H1 (cell line): ENCODE measurements at regions not wholly inside any gene's neighbourhood (a gene's known extent, or its start where the extent isn't known, plus 50 kb on each side); places are given as distances from the start of the nearest gene placed in this dataset.

Source experiments
- CTCF ChIA-PET: fragments of 300-600 bp; sonication (Branson Sonifier 250); formaldehyde crosslinking; loops from one replicate; lab custom pipeline; 2021; ENCODE audit not compliant: partially characterized antibody; lab: Charles Lee
- POLR2A ChIA-PET: fragments of 300-600 bp; sonication (Branson Sonifier 250); formaldehyde crosslinking; loops from one replicate; lab custom pipeline; 2021; ENCODE audit warnings: inconsistent platforms; ENCODE audit not compliant: partially characterized antibody; lab: Charles Lee
- DNase-seq, 2 experiments: peaks; one replicate each; pipeline versions ENCODE4 v3.0.0 to v3.0.0-alpha.2; 2010 to 2022; ENCODE audit warnings: low spot score in 2 of 2, low read depth in 1 of 2, mixed read lengths in 1 of 2
- FAIRE-seq: peaks from 2 replicates; lab custom pipeline; 2011; peaks lifted over from hg19 to GRCh38; lab: Jason Lieb, UNC
- H2AFZ ChIP-seq: 2 replicates; pipeline ENCODE4 v1.8.1; 2012; ENCODE audit warnings: low read length, inconsistent platforms
- H2AK5ac ChIP-seq: 2 replicates; pipeline ENCODE4 v1.6.1; 2013; ENCODE audit warnings: low read depth, low read length
- H2BK120ac ChIP-seq: replicated peaks from 2 replicates; pipeline ENCODE3; 2013; ENCODE audit warnings: low read depth, low read length, inconsistent platforms
- H2BK12ac ChIP-seq: 2 replicates; pipeline ENCODE4 v1.6.1; 2013; ENCODE audit warnings: low read depth, low read length
- H2BK15ac ChIP-seq: 2 replicates; pipeline ENCODE4 v1.6.1; 2013; ENCODE audit warnings: low read length
- H2BK20ac ChIP-seq: 2 replicates; pipeline ENCODE4 v1.6.1; 2013; ENCODE audit warnings: low read length
- H2BK5ac ChIP-seq: 2 replicates; pipeline ENCODE4 v1.6.1; 2013; ENCODE audit warnings: low read depth, low read length
- H3K14ac ChIP-seq: 2 replicates; pipeline ENCODE4 v1.6.1; 2013; ENCODE audit warnings: inconsistent platforms; ENCODE audit not compliant: insufficient read length
- H3K18ac ChIP-seq: 2 replicates; pipeline ENCODE4 v1.6.1; 2013; ENCODE audit warnings: low read length; ENCODE audit errors: extremely low read depth
- H3K23ac ChIP-seq: 2 replicates; pipeline ENCODE4 v1.6.1; 2013; ENCODE audit warnings: inconsistent platforms; ENCODE audit not compliant: insufficient read length
- H3K23me2 ChIP-seq: 2 replicates; pipeline ENCODE4 v1.6.1; 2013; ENCODE audit warnings: low read depth, low read length
- H3K27ac ChIP-seq: 2 replicates; pipeline ENCODE4 v1.6.1; 2011; ENCODE audit warnings: low read depth, low read length, inconsistent platforms
- H3K27me3 ChIP-seq, 4 experiments: replicated peaks in 1 of 4; 1 replicate in 1 of 4; 2 replicates in 3 of 4; pipeline versions ENCODE4 v1.6.1 to v1.8.1; 2011 to 2013; ENCODE audit warnings: low read length in 3 of 4, mild to moderate bottlenecking in 3 of 4, inconsistent platforms in 2 of 4, mixed read lengths in 2 of 4, moderate library complexity in 1 of 4; ENCODE audit not compliant: control insufficient read depth in 3 of 4, insufficient read depth in 3 of 4; ENCODE audit errors: extremely low read depth in 1 of 4
- H3K36me3 ChIP-seq, 4 experiments: 2 replicates each; pipeline versions ENCODE4 v1.6.1 to v1.8.1; 2011 to 2013; ENCODE audit warnings: mild to moderate bottlenecking in 4 of 4, low read length in 3 of 4, moderate library complexity in 2 of 4, control low read depth in 1 of 4, inconsistent platforms in 1 of 4; ENCODE audit not compliant: insufficient read depth in 4 of 4, control insufficient read depth in 2 of 4
- H3K4ac ChIP-seq: replicated peaks from 2 replicates; pipeline ENCODE3; 2013; ENCODE audit warnings: low read length, low read depth, mixed read lengths, inconsistent platforms; ENCODE audit not compliant: insufficient read length
- H3K4me1 ChIP-seq, 4 experiments: replicated peaks in 1 of 4; 1 replicate in 1 of 4; 2 replicates in 3 of 4; pipeline versions ENCODE4 v1.6.1 to v1.8.1; 2011 to 2013; ENCODE audit warnings: low read length in 3 of 4, inconsistent platforms in 2 of 4, mixed read lengths in 1 of 4; ENCODE audit not compliant: insufficient read depth in 4 of 4, control insufficient read depth in 3 of 4
- H3K4me2 ChIP-seq, 2 experiments: 2 replicates each; pipeline versions ENCODE4 v1.6.1 to v1.8.1; 2011 to 2013; ENCODE audit warnings: low read depth in 2 of 2, low read length in 2 of 2, control low read depth in 1 of 2, inconsistent platforms in 1 of 2, mild to moderate bottlenecking in 1 of 2; ENCODE audit not compliant: insufficient read depth in 1 of 2
- H3K4me3 ChIP-seq, 4 experiments: fragments of 200-600, 300-600 bp in 1 of 4; sonication (generic), shearing (Covaris generic), sonication (Bioruptor Twin) in 1 of 4; 2 replicates each; pipeline versions ENCODE4 v1.5.1 to v1.8.1; 2011 to 2016; ENCODE audit warnings: low read length in 4 of 4, low read depth in 3 of 4, control low read depth in 2 of 4, inconsistent platforms in 2 of 4, mild to moderate bottlenecking in 2 of 4, mixed read lengths in 1 of 4, moderate library complexity in 1 of 4; ENCODE audit not compliant: insufficient read depth in 2 of 4; ENCODE audit errors: extremely low read depth in 1 of 4
- H3K56ac ChIP-seq: replicated peaks from 2 replicates; pipeline ENCODE3; 2013; ENCODE audit warnings: low read depth, mild to moderate bottlenecking, mixed read lengths, low read length, inconsistent platforms; ENCODE audit not compliant: insufficient read length
- H3K79me1 ChIP-seq: 2 replicates; pipeline ENCODE4 v1.6.1; 2013; ENCODE audit warnings: low read depth, low read length, control low read depth
- H3K79me2 ChIP-seq, 2 experiments: 2 replicates each; pipeline versions ENCODE4 v1.6.1 to v1.8.1; 2012 to 2013; ENCODE audit warnings: low read length in 2 of 2, mild to moderate bottlenecking in 2 of 2, inconsistent platforms in 1 of 2; ENCODE audit not compliant: insufficient read depth in 2 of 2, control insufficient read depth in 1 of 2
- H3K9ac ChIP-seq, 4 experiments: replicated peaks in 1 of 4; 1 replicate in 1 of 4; 2 replicates in 3 of 4; pipeline versions ENCODE4 v1.6.1 to v1.8.1; 2011 to 2013; ENCODE audit warnings: low read depth in 3 of 4, low read length in 3 of 4, control low read depth in 2 of 4, mild to moderate bottlenecking in 2 of 4, moderate library complexity in 2 of 4, inconsistent platforms in 1 of 4; ENCODE audit errors: extremely low read depth in 1 of 4
- H3K9me3 ChIP-seq, 2 experiments: 2 replicates each; pipeline versions ENCODE4 v1.6.1 to v1.8.1; 2012 to 2013; ENCODE audit warnings: mild to moderate bottlenecking in 2 of 2, moderate library complexity in 2 of 2, control low read depth in 1 of 2, inconsistent platforms in 1 of 2, low read depth in 1 of 2, low read length in 1 of 2, mixed read lengths in 1 of 2; ENCODE audit not compliant: insufficient read depth in 2 of 2
- H4K20me1 ChIP-seq, 2 experiments: replicated peaks in 1 of 2; 2 replicates each; pipeline versions ENCODE3 to v1.8.1; 2011 to 2013; ENCODE audit warnings: inconsistent platforms in 2 of 2, low read length in 2 of 2, mild to moderate bottlenecking in 1 of 2; ENCODE audit not compliant: insufficient read depth in 2 of 2, control insufficient read depth in 1 of 2
- H4K5ac ChIP-seq: 2 replicates; pipeline ENCODE4 v1.6.1; 2013; ENCODE audit warnings: low read length, low read depth, mixed read lengths, inconsistent platforms; ENCODE audit not compliant: insufficient read length
- H4K8ac ChIP-seq: 2 replicates; pipeline ENCODE4 v1.8.0; 2013; ENCODE audit warnings: mild to moderate bottlenecking, moderate library complexity, low read length, inconsistent platforms; ENCODE audit not compliant: insufficient read depth; ENCODE audit errors: extremely low read depth
- H4K91ac ChIP-seq: replicated peaks from 2 replicates; pipeline ENCODE3; 2013; ENCODE audit warnings: low read length, mixed read lengths, inconsistent platforms; ENCODE audit not compliant: insufficient read length
- CBX5 ChIP-seq: fragments of 300-800, 300-1000 bp; sonication (generic); IDR thresholded peaks from 2 replicates; pipeline ENCODE4 v1.7.1; 2016; ENCODE audit warnings: antibody characterized with exemption, low read length, low read depth
- EP300 ChIP-seq, 2 experiments: IDR thresholded peaks; 1 replicate in 1 of 2; 2 replicates in 1 of 2; pipeline ENCODE4 v1.6.1; 2011 to 2012; ENCODE audit warnings: low read depth in 2 of 2, low read length in 2 of 2, mild to moderate bottlenecking in 2 of 2, borderline replicate concordance in 1 of 2, inconsistent platforms in 1 of 2, moderate library complexity in 1 of 2
- EZH2 ChIP-seq: fragments of 200-600 bp; sonication (generic); IDR thresholded peaks from 2 replicates; pipeline ENCODE4 v1.7.1; 2012; ENCODE audit warnings: low read depth, mild to moderate bottlenecking, moderate library complexity, low read length, inconsistent platforms; ENCODE audit not compliant: severe bottlenecking
- JUN ChIP-seq: IDR thresholded peaks from 2 replicates; pipeline ENCODE4 v1.6.1; 2011; ENCODE audit warnings: low read depth, mild to moderate bottlenecking, improper control_type of control experiment, low read length
- NANOG ChIP-seq: IDR thresholded peaks from 2 replicates; pipeline ENCODE4 v1.6.1; 2011; ENCODE audit warnings: low read length, low read depth, mild to moderate bottlenecking, inconsistent platforms; ENCODE audit not compliant: insufficient read depth, poor library complexity, severe bottlenecking
- RNF2 ChIP-seq: fragments of 200-900, 300-1000 bp; sonication (generic); IDR thresholded peaks from 2 replicates; pipeline ENCODE4 v1.7.1; 2016; ENCODE audit warnings: borderline replicate concordance, low read depth, mild to moderate bottlenecking, antibody characterized with exemption, low read length; ENCODE audit not compliant: poor library complexity, severe bottlenecking; ENCODE audit errors: missing control alignments
- SIRT6 ChIP-seq: IDR thresholded peaks from one replicate; pipeline ENCODE4 v1.7.1; 2012; ENCODE audit warnings: low read length, inconsistent platforms
- TCF12 ChIP-seq: IDR thresholded peaks from 2 replicates; pipeline ENCODE4 v1.6.1; 2011; ENCODE audit warnings: low read depth, mild to moderate bottlenecking, low read length
- YY1 ChIP-seq: IDR thresholded peaks from 2 replicates; pipeline ENCODE4 v1.6.1; 2011; ENCODE audit warnings: low read depth, mild to moderate bottlenecking, low read length
- ZNF274 ChIP-seq: IDR thresholded peaks from 2 replicates; pipeline ENCODE4 v1.7.0; 2012; ENCODE audit warnings: low read length, borderline replicate concordance; ENCODE audit errors: extremely low read depth
- WGBS, 2 experiments: shearing (Covaris generic) in 1 of 2; methylation state at CpG; one replicate each; pipeline versions ENCODE4 v1.1.6 to v1.1.7; 2013 to 2015; ENCODE audit warnings: low lambda C conversion rate in 2 of 2, mixed read lengths in 2 of 2, inconsistent platforms in 1 of 2, low coverage in 1 of 2, missing lambda C conversion rate in 1 of 2; ENCODE audit not compliant: insufficient replicate concordance in 2 of 2, insufficient coverage in 1 of 2, insufficient read length in 1 of 2; ENCODE audit errors: extremely low coverage in 1 of 2, missing lambda C conversion rate in 1 of 2; 5-methylcytosine and 5-hydroxymethylcytosine counted together
- TF ChIP-seq, protein P1 (sequence below): IDR thresholded peaks from 2 replicates; pipeline ENCODE4 v1.6.1; 2012; ENCODE audit warnings: low read length, inconsistent platforms

DNA sequence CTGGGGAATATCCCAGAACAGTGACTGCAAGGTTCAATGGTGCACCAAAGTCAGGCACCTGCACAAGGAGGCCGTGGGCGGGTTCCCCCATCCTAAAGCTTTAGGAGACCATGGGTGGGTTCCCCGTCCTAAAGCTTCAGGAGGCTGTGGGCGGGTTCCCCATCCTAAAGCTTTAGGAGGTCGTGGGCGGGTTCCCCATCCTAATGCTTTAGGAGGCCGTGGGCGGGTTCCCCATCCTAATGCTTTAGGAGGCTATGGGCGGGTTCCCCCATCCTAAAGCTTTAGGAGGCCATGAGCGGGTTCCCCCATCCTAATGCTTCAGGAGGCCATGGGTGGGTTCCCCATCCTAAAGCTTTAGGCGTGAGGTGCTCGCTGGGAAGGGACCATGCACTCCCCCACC, 313.3 kb downstream of the FOXL1 start:
- DNase-seq (no peak), FAIRE-seq (no peak)
- no peak for TF ChIP-seq SIRT6
- TF ChIP-seq, protein P1, sequence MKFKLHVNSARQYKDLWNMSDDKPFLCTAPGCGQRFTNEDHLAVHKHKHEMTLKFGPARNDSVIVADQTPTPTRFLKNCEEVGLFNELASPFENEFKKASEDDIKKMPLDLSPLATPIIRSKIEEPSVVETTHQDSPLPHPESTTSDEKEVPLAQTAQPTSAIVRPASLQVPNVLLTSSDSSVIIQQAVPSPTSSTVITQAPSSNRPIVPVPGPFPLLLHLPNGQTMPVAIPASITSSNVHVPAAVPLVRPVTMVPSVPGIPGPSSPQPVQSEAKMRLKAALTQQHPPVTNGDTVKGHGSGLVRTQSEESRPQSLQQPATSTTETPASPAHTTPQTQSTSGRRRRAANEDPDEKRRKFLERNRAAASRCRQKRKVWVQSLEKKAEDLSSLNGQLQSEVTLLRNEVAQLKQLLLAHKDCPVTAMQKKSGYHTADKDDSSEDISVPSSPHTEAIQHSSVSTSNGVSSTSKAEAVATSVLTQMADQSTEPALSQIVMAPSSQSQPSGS: no peak
- no peak for TF ChIP-seq EZH2
- TF ChIP-seq YY1: no peak
- TF ChIP-seq EP300 (IDR thresholded peaks at IDR 0.05; ENCODE audit: borderline replicate concordance in 1 of 2, low read depth in 2 of 2, low read length in 2 of 2): no peak
- no peak for TF ChIP-seq ZNF274
- no peak for TF ChIP-seq NANOG
- TF ChIP-seq TCF12: no peak
- TF ChIP-seq JUN: no peak
- TF ChIP-seq RNF2: no peak
- no peak for TF ChIP-seq CBX5
- no peaks in the 10 kb centered on the region for H3K79me2 ChIP-seq
- no peaks in the 10 kb centered on the region for H3K9me3 ChIP-seq
- no peak overlapping the region for H2BK5ac ChIP-seq
- no peak overlapping the region for H3K14ac ChIP-seq
- H3K27me3 ChIP-seq: no peaks in the 10 kb centered on the region
- H2BK15ac ChIP-seq: no peak overlapping the region
- H3K27ac ChIP-seq: no peak overlapping the region
- H2BK120ac ChIP-seq: no peak overlapping the region
- H3K36me3 ChIP-seq: no peaks in the 10 kb centered on the region
- H3K23me2 ChIP-seq: peaks cover 8% of the 10 kb centered on the region; the same call in 1 of the 2 replicates
- no peak overlapping the region for H4K5ac ChIP-seq
- ChIA-PET POLR2A (interaction anchor here (0.7 kb wide), 1 partner anchor 13 kb away, joined by 3 read pairs; no protein-coding TSS in a partner anchor), CTCF (interaction anchor here (0.7 to 0.9 kb wide), 2 partner anchors 24 to 171 kb away, joined by 3 to 4 read pairs; no protein-coding TSS in a partner anchor)
- no peak overlapping the region for H3K23ac ChIP-seq
- H2BK20ac ChIP-seq: no peak overlapping the region
- no peak overlapping the region for H3K56ac ChIP-seq
- no peak overlapping the region for H4K91ac ChIP-seq
- WGBS, 2 experiments: 92% methylated on average over 9 of the region's 12 CpGs; no CpG with 5 or more reads in 1 of the 2 experiments
- no peak overlapping the region for H3K18ac ChIP-seq
- H3K4me2 ChIP-seq: no peak overlapping the region
- H2AK5ac ChIP-seq: no peak overlapping the region
- no peak overlapping the region; the same call in 1 of the 2 replicates for H4K8ac ChIP-seq
- H2BK12ac ChIP-seq: no peak overlapping the region
- H3K4ac ChIP-seq: no peak overlapping the region
- H3K4me3 ChIP-seq: no peak overlapping the region
- no peak overlapping the region for H2AFZ ChIP-seq
- no peaks in the 10 kb centered on the region; the same call in 1 of the 2 replicates for H3K79me1 ChIP-seq
- peaks cover 0 to 5% (median 0%) of the 10 kb centered on the region in 4 experiments; a peak in 1 of 7 replicates for H3K4me1 ChIP-seq
- H4K20me1 ChIP-seq: no peaks in the 10 kb centered on the region
- no peak overlapping the region for H3K9ac ChIP-seq
